ENCODE measurements at regions not wholly inside any gene's neighbourhood (a gene's known extent, or its start where the extent isn't known, plus 50 kb on each side); places are given as distances from the start of the nearest gene placed in this dataset.

- DNase-seq (ENCODE audit: low read depth) = no peak
Observed at GRCh38 chr1:232445361-232446106, 184.4 kb downstream of the SIPA1L2 start.

GRCh38 chr1:232443372-232443771 lies 186.6 kb downstream of the SIPA1L2 start:
- DNase-seq (ENCODE audit: low read depth) = no peak

- no peak for DNase-seq (ENCODE audit: low read depth)
Observed at GRCh38 chr1:232441036-232441411, 188.9 kb downstream of the SIPA1L2 start.

GRCh38 chr1:232440325-232441035 lies 189.5 kb downstream of the SIPA1L2 start:
- DNase-seq (ENCODE audit: low read depth) = no peak

- DNase-seq (ENCODE audit: low read depth) = no peak
Observed at GRCh38 chr1:232439011-232439410, 190.9 kb downstream of the SIPA1L2 start.

GRCh38 chr1:232438476-232438875 lies 191.5 kb downstream of the SIPA1L2 start:
- no peak for DNase-seq (ENCODE audit: low read depth)

GRCh38 chr1:232437510-232437909 lies 192.4 kb downstream of the SIPA1L2 start:
- DNase-seq (ENCODE audit: low read depth) = no peak

DNA sequence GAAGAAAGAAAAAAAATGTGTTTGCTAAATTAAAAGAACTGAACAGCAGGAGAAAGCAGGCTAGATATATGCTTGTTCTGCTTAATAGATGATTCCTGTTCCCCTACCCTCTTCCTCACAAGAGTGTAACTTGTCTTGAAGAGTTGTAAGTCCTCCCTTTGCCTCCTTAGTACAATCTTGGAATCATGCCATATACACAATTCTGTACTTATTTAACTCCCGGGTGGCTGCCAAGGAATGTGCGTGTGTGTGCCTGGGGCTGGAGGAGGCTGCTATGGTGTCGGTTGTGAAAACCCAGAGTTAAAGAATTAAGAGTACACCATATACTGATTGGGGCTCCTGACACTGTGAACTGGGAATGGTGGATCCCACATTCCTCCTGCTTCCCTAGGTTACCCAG lies 194.2 kb downstream of the SIPA1L2 start:
- peak; percentile 78 for DNase-seq (ENCODE audit: low read depth)

DNA sequence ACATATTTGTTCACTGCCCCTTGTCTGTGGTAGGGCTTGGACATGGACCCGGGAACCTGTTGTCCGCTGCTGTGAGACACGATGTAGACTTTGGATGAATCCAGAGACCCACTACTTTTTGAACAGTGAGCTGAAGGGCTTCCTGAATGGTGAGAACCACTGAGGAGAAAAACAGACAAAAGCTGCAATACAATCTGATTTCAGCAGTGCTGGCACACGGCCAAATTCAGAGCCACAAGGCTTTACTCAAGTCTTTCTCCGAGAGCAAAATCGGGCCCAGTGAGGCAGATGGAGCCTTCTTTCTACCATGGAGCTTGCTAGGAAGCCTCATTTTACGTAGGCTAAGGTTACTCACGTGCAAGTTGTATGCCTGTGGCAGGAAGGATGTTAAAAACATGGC lies 197.6 kb downstream of the SIPA1L2 start:
- DNase-seq (ENCODE audit: low read depth) = no peak

- no peak for DNase-seq (ENCODE audit: low read depth)
Observed at GRCh38 chr1:232431748-232432147, 198.2 kb downstream of the SIPA1L2 start.

- no peak for DNase-seq (ENCODE audit: low read depth)
Observed at GRCh38 chr1:232431326-232431725, 198.6 kb downstream of the SIPA1L2 start.

DNA sequence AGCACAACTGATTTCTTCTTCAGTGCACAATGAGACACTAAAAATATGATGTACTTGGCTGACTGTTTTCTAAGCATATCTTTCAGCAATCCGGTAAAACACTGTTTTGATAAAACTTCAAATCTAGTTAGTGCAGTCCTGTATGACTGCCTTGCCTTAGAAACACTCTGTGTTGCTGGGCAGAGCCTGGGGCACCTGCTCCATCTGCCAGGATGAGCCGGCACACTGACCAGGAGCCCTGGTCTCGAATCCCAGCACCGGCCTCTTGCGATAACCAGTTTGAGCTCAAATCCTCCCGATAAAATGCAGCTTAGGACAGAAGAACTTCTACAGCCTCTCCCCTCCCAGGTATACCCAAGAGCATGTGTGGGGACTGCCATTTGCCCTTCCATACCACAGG lies 199.5 kb downstream of the SIPA1L2 start:
- no peak for DNase-seq (ENCODE audit: low read depth)

DNA sequence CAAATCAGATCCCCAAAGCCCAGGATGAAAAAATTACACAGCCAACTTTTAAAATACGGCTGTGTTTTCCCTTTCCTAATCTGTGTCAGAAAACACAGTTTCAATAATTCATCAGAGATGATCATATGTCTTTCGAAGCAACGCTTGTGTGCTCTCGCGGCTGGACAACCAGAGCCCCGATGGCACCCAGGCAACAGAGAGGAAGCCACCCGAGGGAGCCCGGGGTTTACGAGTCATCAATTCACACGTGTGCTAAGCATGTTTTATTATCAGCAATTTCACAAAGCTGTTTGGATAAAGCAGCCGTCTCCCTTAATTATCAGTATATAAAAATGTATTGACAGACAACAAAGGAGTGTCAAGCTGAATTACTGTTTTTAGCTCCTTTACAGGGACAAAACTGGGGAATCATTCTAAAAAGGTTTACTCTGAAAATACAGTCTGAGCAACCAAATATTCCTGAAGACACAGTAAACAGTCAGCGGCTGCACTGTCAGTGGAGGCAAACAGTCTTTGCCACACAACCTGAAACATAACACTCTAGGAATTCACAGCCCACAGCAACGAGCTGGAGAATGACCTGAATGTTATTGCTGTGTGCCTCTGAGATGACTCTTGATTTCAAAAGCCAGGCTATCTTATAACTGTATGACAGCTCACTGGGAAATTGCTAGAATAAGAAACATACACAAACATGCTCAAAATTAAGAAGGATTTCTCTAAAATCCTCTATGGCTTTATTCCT lies 201.0 kb downstream of the SIPA1L2 start:
- peak; percentile 72 for DNase-seq (ENCODE audit: low read depth)

DNA sequence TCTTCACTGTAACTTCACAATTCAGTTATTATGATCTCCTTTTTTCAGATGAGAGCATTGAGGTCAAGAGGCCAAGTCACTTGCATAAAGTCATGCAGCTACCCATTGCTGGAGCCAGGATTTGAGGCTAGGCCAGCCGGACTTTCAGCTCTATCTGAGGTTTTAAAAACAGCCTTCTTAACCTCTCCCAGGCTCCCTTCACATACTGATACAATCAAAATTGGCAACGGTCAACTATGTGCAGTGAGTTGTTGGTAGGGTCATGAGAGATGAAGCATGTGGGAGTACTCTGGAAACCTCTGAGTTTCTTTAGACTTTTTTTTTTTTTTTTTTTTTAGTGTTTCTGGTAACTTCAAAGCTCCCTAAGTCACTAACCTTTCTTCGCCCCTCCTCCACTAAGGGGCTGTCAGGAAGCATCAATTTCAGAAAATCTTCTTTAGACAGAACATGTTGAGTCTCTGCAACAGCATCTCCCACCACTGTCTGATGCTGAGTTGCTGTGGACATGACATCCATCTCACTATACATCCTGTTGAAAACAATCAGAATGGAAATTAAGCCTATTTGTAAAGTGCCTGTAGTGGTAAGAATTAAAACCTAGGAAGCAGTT lies 201.8 kb downstream of the SIPA1L2 start:
- DNase-seq (ENCODE audit: low read depth) = no peak

GRCh38 chr1:232426801-232427200 lies 203.1 kb downstream of the SIPA1L2 start:
- DNase-seq (ENCODE audit: low read depth) = no peak

- no peak for DNase-seq (ENCODE audit: low read depth)
Observed at GRCh38 chr1:232425421-232425820, 204.5 kb downstream of the SIPA1L2 start.

GRCh38 chr1:232423591-232423990 lies 206.3 kb downstream of the SIPA1L2 start:
- peak; percentile 34 for DNase-seq (ENCODE audit: low read depth)

DNA sequence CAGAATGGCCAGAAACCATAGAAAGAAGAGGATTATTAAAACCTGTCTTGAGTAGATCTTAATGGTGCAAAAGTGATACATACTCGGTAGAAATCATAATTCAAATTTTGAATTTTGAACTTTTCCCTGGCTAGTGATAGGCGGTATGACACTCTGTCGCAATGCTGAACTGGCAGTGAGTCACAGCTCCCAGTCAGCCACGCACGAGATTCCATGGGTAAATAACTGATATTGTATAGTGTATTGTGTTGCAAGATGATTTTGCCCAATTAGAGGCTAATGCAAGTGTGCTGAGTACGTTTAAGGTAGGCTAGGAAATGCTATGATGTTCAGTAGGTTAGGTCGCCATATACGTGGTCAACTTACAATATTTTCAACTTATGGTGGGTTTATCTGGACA lies 207.0 kb downstream of the SIPA1L2 start:
- DNase-seq (ENCODE audit: low read depth) = peak; percentile 59

DNA sequence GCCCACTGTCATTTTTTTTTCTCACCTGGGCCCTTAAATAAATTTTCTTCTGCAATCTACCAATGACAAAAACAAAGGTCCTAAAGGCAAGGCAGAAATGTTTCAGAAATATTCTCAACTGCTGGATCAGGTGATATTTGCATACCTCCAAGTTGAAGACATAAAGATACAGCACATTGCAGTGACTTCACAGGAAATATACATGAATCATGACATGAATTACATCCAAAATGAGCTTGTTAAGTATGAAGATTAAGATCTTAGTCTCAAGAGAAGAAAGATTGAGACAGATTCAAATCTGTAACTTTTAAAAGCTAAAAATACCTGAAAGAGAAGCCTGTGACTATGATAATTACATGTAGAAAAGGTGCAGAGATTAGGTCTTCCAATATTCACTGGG lies 207.8 kb downstream of the SIPA1L2 start:
- DNase-seq (ENCODE audit: low read depth) = no peak

DNA sequence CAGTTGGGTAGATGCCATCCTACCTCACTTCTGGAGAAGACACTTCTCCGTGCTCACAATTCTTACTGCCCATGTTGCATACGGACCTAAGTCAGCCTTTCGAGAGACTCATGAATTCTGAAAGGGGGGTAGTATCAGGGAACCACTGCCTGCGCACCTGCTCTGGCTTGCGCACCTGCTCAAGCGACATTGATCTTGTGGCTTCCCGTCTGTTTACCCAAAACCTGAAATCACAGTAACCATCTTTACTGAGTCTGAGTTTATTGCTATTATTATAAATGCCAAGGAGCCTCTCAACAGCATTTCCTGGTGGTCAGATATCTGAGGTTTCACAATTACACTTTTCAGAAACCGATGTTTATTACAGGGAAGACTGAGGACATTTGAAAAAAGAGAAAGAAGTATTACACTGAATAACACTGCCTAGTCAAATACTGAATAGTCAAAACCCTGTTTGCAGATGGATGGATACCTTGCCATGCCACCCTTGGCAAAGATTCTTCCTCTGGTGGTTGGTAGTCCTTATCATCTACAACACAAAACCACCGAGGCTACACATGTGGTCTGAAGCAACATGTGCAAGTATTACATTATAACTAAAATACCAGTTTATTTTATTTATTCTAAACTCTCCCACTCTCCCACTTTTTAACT lies 208.7 kb downstream of the SIPA1L2 start:
- DNase-seq (ENCODE audit: low read depth) = no peak

- DNase-seq (ENCODE audit: low read depth) = no peak
Observed at GRCh38 chr1:232417636-232418248, 212.2 kb downstream of the SIPA1L2 start.
